ENCODE measurements at regions not wholly inside any gene's neighbourhood (a gene's known extent, or its start where the extent isn't known, plus 50 kb on each side); places are given as distances from the start of the nearest gene placed in this dataset.

DNA sequence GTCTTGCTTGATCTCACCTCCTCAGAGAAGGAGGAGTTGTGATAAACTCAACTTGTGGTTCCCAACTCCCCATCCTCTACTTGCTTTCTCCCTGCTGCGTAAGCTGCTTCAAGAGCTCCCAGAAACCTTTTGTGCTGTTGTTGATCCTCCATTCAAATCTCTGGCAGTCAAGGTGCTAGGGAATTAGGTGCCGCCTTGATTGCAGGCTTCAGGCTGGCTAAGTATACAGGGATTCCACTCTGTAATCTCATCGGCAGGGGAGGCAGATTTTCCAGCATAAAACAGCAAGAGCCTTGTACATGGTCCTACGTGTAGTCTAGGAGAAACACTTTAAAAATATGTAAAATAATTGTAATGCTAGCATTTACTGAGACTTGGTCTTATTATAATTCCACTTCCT, 116.2 kb upstream of the DDX18 start:
- Mint-ChIP-seq H3K4me3 (no peak overlapping the region), H3K9me3 (no peaks in the 10 kb centered on the region), H3K36me3 (ENCODE audit: low read depth) (no peaks in the 10 kb centered on the region), H3K4me1 (no peaks in the 10 kb centered on the region), H3K27me3 (no peaks in the 10 kb centered on the region), H3K27ac (no peak overlapping the region)
- DNase-seq: no peak
- intact Hi-C loops (cut with micrococcal nuclease): no loop called here

DNA sequence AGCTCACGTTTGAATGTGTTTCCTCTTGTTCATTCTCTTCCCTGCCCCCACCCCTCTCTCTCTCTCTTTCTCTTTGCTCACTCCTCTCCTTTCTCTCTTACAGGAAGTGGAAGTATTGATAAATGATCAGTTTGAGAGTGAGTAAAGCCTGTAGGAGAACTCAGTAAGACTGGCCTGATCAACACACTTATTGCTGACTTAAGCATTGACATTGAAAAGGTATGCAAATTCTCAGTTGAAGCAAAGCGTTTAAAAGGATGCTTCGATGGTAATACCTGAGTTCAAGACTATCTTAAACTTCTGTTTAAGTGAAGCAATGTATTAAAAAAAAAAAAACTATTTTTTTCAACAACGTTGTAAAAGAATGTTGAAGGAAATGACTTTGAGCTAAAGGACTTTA, 115.7 kb upstream of the DDX18 start:
- intact Hi-C loops (cut with micrococcal nuclease): no loop called here
- no peaks in the 10 kb centered on the region for H3K4me1 Mint-ChIP-seq

DNA sequence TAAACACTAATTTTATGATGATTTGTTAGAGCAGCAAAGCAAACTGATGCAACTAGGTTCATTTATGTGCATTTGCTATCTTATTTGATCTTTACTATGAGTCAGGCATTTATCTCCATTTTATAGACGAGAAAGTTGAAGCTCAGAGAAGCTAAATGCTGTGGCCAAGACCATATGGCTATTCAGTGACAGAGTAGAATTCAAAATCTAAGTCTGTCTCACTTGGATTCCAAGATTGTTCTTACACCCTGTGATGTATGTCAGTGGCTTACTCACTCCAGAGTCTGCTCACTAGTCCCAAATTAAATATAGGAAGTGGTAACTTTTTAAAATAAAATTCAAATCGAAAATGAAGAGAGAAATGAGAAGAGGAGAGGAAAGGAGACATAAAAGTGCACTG, 114.0 kb upstream of the DDX18 start:
- no peak overlapping the region for H3K27ac Mint-ChIP-seq
- DNase-seq: no peak
- no peaks in the 10 kb centered on the region for H3K36me3 Mint-ChIP-seq (ENCODE audit: low read depth)
- no peaks in the 10 kb centered on the region for H3K27me3 Mint-ChIP-seq
- intact Hi-C loops (cut with micrococcal nuclease): no loop called here
- H3K4me1 Mint-ChIP-seq: no peaks in the 10 kb centered on the region
- H3K4me3 Mint-ChIP-seq: no peak overlapping the region
- H3K9me3 Mint-ChIP-seq: no peaks in the 10 kb centered on the region

More for the DNA sequence above, 115.7 kb upstream of the DDX18 start:
- DNase-seq: no peak
- Mint-ChIP-seq H3K4me3 (no peak overlapping the region), H3K36me3 (ENCODE audit: low read depth) (no peaks in the 10 kb centered on the region), H3K9me3 (no peaks in the 10 kb centered on the region), H3K27me3 (no peaks in the 10 kb centered on the region), H3K27ac (no peak overlapping the region)

DNA sequence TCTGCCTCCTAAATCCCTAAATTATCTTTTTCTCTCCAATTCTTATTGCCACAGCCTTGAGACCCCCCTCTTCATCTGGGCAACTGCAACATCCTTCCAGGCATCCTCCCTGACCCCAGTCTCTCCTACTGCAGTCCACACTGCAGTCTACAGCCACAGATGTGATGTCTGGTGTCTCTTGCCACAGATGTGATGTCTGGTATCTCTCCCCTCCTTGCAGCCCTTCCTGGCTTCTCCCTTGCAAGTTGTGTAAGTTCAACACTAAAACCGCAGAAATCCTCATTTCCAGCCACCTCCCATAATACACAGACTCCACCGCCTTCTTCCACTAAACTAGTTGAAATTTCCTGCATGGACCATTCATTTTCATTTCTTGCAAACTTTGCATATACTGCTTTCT, 113.1 kb upstream of the DDX18 start:
- Mint-ChIP-seq H3K4me3 (no peak overlapping the region), H3K36me3 (ENCODE audit: low read depth) (no peaks in the 10 kb centered on the region), H3K27ac (no peak overlapping the region), H3K27me3 (no peaks in the 10 kb centered on the region), H3K4me1 (no peaks in the 10 kb centered on the region), H3K9me3 (no peaks in the 10 kb centered on the region)
- intact Hi-C loops (cut with micrococcal nuclease): no loop called here
- DNase-seq: no peak

DNA sequence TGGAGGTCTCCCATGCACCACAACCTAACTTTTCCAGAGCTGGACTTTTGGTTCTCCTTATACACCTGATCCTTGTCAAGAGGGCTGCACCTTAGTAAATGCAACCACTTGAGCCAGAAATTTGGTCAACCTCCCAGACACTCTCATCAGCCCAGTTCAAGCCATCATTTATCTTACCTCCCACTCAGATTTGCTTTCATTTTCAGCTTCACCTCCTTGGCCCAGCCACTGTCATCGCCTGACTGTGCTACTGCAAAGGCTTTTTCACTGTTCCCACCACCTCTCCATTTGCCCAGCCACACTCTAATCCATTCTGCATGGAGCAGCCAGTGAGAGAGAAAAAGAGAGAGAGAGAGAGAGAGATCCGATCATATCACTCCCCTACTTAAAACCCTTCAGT, 112.4 kb upstream of the DDX18 start:
- Mint-ChIP-seq H3K36me3 (ENCODE audit: low read depth) (no peaks in the 10 kb centered on the region), H3K4me3 (no peak overlapping the region), H3K27ac (no peak overlapping the region), H3K9me3 (no peaks in the 10 kb centered on the region), H3K27me3 (no peaks in the 10 kb centered on the region), H3K4me1 (no peaks in the 10 kb centered on the region)
- intact Hi-C loops (cut with micrococcal nuclease): no loop called here
- DNase-seq: no peak

DNA sequence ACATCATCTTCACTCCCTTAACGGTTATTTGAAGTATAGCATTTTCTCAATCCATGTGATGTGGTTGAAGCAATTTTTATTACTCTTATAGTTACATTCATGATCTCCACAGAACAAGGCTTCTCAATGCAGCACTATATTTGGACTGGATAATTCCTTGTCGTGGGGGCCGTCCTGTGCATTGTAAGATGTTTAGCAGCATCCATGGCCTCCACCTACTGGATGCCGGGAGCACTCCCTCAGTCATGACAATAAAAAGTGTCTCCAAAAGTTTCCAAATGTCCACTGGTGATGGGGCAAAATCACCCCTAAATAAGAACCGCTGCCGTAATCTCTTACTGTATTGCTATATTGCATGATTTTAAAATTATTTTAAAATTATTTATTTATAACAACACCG, 110.6 kb upstream of the DDX18 start:
- no peak for DNase-seq
- no peaks in the 10 kb centered on the region for H3K36me3 Mint-ChIP-seq (ENCODE audit: low read depth)
- H3K4me1 Mint-ChIP-seq: no peaks in the 10 kb centered on the region
- intact Hi-C loops (cut with micrococcal nuclease): no loop called here
- H3K4me3 Mint-ChIP-seq: no peak overlapping the region
- no peak overlapping the region for H3K27ac Mint-ChIP-seq
- no peaks in the 10 kb centered on the region for H3K27me3 Mint-ChIP-seq
- no peaks in the 10 kb centered on the region for H3K9me3 Mint-ChIP-seq

DNA sequence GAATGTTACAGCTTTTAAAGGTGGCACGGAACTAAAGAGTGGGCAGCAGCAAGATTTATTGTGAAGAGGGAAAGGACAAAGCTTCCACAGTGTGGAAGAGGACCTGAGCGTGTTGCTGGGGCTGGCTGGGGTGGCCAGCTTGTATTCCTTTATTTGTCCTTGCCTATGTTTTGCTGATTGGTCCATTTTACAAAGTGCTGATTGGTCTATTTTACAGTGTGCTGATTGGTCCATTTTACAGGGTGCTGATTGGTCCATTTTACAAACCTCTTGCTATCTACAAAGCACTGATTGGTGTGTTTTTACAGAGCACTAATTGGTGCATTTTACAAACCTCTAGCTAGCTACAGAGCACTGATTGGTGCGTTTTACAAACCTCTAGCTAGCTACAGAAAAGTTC, 109.7 kb upstream of the DDX18 start:
- no peaks in the 10 kb centered on the region for H3K9me3 Mint-ChIP-seq
- no peaks in the 10 kb centered on the region for H3K27me3 Mint-ChIP-seq
- intact Hi-C loops (cut with micrococcal nuclease): no loop called here
- H3K4me3 Mint-ChIP-seq: no peak overlapping the region
- H3K27ac Mint-ChIP-seq: no peak overlapping the region
- no peak for DNase-seq
- no peaks in the 10 kb centered on the region for H3K4me1 Mint-ChIP-seq
- no peaks in the 10 kb centered on the region for H3K36me3 Mint-ChIP-seq (ENCODE audit: low read depth)

DNA sequence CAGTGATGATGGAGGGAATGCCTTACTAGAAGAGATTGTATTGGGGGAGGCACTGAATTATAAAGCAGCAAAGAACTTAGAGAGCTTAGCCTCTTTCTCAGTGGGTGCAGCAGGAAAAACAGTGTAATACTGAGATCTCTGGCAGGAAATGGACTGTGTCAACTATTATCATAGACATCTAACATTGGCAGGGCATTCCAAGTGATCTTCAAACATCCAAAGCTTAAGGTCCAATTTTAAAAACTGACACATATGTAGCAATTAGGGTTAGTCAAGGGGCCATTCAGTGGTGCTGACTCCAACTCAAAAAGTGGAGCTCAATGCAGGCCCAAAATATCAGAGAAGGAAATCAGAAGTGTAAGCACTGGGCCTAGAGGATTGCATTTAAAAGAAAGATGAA, 106.6 kb upstream of the DDX18 start:
- H3K27ac Mint-ChIP-seq: no peak overlapping the region
- no peak overlapping the region for H3K4me3 Mint-ChIP-seq
- H3K27me3 Mint-ChIP-seq: no peaks in the 10 kb centered on the region
- intact Hi-C loops (cut with micrococcal nuclease): no loop called here
- no peaks in the 10 kb centered on the region for H3K36me3 Mint-ChIP-seq (ENCODE audit: low read depth)
- no peaks in the 10 kb centered on the region for H3K9me3 Mint-ChIP-seq
- H3K4me1 Mint-ChIP-seq: no peaks in the 10 kb centered on the region
- no peak for DNase-seq

DNA sequence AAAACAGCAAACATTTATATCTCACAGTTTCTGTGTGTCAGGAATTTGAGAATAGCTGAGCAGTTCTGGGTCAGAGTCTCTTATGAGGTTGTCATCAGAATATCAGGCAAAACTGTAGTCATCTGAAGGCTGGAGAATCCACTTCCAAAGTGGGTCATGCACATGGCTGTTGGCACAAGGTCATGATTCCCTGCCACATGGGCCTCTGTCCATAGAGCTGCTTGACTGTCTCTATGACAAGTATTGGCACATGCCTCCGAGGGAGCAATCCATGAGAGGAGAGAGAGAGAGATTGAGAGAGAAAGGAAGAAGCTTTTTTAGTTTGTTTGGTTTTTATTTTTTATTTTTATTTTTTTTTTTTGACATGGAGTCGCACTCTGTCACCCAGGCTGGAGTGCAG, 101.8 kb upstream of the DDX18 start:
- DNase-seq: no peak
- Mint-ChIP-seq H3K27ac (no peak overlapping the region), H3K4me1 (no peaks in the 10 kb centered on the region), H3K9me3 (no peaks in the 10 kb centered on the region), H3K36me3 (ENCODE audit: low read depth) (no peaks in the 10 kb centered on the region), H3K4me3 (no peak overlapping the region), H3K27me3 (no peaks in the 10 kb centered on the region)
- intact Hi-C loops (cut with micrococcal nuclease): no loop called here

DNA sequence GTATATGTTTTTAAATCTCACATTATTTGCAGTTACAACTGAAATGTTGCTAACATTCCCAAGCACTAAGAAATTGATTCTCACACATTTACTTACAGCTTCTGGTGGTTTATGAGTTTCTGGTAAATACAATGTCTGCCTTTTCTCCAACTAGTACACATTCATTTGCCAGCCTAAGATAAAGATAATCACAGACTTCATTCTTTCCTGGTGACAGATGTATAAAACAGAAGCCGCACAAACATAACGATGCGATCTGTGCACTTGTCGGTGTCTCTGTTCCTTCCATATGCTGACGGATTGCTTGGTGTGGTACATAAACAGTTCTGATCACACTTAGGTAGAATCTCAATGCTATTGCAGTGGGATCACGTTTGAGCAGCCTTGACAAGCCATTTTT, 100.4 kb upstream of the DDX18 start:
- H3K9me3 Mint-ChIP-seq: no peaks in the 10 kb centered on the region
- H3K27me3 Mint-ChIP-seq: no peaks in the 10 kb centered on the region
- intact Hi-C loops (cut with micrococcal nuclease): no loop called here
- no peaks in the 10 kb centered on the region for H3K4me1 Mint-ChIP-seq
- no peaks in the 10 kb centered on the region for H3K36me3 Mint-ChIP-seq (ENCODE audit: low read depth)
- no peak overlapping the region for H3K4me3 Mint-ChIP-seq
- no peak overlapping the region for H3K27ac Mint-ChIP-seq
- DNase-seq: no peak

DNA sequence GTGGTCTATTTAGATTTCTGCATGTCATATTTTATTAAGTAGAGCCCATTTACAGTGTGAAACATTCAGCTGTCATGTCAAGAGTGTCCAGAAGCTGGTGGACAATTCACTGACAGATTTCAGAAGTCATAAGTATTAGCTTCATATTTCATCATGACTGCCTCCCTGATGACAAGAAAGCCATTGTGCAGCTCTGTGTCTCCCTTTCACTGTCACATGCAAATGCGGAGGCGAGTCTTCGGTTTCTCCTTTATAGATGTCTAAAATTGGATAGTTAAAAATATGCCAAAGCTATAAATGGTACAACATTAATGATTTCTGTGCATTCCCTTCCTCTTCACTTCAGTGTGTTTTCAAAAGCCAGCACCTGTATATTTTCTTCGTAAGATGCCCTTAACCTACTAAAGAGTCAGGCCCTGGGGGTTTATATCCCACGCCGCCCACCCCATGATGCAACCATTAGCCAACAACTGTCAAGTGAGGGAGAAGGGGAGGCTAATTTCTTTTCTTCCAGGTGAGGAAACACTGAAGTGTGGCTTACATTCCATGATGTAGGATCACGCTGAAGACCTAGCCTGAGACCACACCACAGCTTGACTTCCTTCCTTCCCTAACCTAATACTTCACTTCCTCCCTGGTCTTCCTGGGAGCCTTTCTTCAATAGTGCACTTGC, 99.6 kb upstream of the DDX18 start:
- Mint-ChIP-seq H3K27me3 (no peaks in the 10 kb centered on the region), H3K27ac (no peak overlapping the region), H3K4me3 (no peak overlapping the region), H3K4me1 (no peaks in the 10 kb centered on the region), H3K36me3 (ENCODE audit: low read depth) (no peaks in the 10 kb centered on the region), H3K9me3 (no peaks in the 10 kb centered on the region)
- intact Hi-C loops (cut with micrococcal nuclease): no loop called here
- no peak for DNase-seq

DNA sequence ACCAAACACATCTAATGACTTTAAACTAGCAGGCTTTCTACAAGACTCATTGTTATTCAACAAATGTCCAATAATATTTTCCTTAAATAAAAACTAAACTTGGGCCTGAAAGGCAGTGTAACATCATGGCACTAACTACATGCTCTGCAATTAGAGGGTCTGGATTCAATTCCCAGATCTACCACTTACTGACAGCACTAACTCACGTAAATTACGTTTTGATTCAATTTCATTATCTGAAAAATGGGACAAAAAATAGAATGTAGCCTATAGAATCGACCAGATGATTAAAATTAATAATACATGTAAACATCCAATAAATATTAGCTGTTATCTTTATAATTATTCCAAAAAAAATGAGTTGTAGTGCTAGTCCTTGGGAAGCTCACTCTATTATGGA, 98.0 kb upstream of the DDX18 start:
- no peaks in the 10 kb centered on the region for H3K27me3 Mint-ChIP-seq
- no peak overlapping the region for H3K4me3 Mint-ChIP-seq
- intact Hi-C loops (cut with micrococcal nuclease): no loop called here
- no peaks in the 10 kb centered on the region for H3K9me3 Mint-ChIP-seq
- no peak for DNase-seq
- no peaks in the 10 kb centered on the region for H3K4me1 Mint-ChIP-seq
- H3K27ac Mint-ChIP-seq: no peak overlapping the region
- no peaks in the 10 kb centered on the region for H3K36me3 Mint-ChIP-seq (ENCODE audit: low read depth)

DNA sequence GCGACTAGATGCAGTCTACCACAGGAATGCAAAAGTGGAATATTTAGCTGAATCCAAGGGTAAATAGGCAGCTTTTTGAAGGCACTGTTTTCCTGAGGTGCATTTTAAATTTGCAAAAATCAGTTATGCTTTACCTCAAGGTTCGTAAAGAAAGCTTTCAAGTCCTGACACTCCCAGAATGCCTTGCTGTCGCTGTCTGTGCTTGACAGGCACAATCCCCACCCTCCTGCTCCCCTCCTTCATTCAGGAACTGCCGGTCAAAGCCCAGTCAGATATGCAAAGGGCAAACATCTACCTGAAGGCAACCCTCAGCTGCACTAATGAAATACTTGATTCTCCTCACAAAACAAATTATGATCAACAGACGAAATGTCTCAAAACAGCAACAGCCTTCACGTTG, 97.4 kb upstream of the DDX18 start:
- no peaks in the 10 kb centered on the region for H3K36me3 Mint-ChIP-seq (ENCODE audit: low read depth)
- H3K27ac Mint-ChIP-seq: no peak overlapping the region
- H3K27me3 Mint-ChIP-seq: no peaks in the 10 kb centered on the region
- intact Hi-C loops (cut with micrococcal nuclease): no loop called here
- no peaks in the 10 kb centered on the region for H3K4me1 Mint-ChIP-seq
- H3K4me3 Mint-ChIP-seq: no peak overlapping the region
- no peaks in the 10 kb centered on the region for H3K9me3 Mint-ChIP-seq
- DNase-seq: no peak

DNA sequence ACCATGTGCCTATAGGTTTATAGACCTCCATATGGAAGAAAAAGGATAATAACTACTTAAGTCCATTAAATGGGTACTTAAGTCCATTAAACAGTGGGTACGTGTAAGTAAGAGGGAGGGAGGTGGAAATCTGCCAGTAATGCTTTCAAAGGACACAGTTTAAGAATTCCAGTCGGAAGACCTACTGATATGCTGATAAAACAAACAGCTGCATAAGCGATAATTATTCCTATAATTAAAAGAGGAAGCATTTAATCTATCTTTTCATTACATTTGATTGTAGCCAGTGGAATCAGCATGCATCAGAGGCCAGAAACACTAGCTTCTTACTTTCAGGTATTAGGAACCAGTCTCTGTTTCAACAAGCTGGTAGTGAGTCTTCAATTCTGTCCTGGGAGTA, 96.4 kb upstream of the DDX18 start:
- Mint-ChIP-seq H3K27me3 (no peaks in the 10 kb centered on the region), H3K36me3 (ENCODE audit: low read depth) (no peaks in the 10 kb centered on the region), H3K4me1 (peaks cover 3% of the 10 kb centered on the region), H3K27ac (no peak overlapping the region), H3K9me3 (no peaks in the 10 kb centered on the region), H3K4me3 (no peak overlapping the region)
- no peak for DNase-seq
- intact Hi-C loops (cut with micrococcal nuclease): no loop called here

DNA sequence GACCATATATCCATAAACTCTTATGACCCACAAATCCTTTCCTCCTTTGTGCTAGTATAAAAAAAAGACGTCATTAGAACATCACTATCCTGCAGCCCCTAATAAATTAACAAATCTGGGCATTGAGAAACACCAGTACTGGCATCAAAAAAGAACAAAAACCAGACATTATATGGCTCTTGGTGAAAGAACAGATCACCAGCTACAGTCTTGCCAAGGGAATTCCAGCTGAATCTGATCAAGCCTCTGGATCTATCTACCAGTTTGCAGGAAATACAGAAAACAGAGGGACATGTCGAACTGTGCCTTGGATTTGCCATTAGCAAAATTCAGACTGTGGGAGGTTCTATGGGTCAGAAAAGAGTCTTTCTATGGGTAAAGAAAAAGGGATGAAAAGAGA, 93.7 kb upstream of the DDX18 start:
- DNase-seq: no peak
- no peaks in the 10 kb centered on the region for H3K27me3 Mint-ChIP-seq
- H3K4me3 Mint-ChIP-seq: no peak overlapping the region
- H3K36me3 Mint-ChIP-seq (ENCODE audit: low read depth): no peaks in the 10 kb centered on the region
- peaks cover 3% of the 10 kb centered on the region for H3K4me1 Mint-ChIP-seq
- intact Hi-C loops (cut with micrococcal nuclease): no loop called here
- no peaks in the 10 kb centered on the region for H3K9me3 Mint-ChIP-seq
- H3K27ac Mint-ChIP-seq: no peak overlapping the region

Measured in activated CD4-positive, alpha-beta T cell treated with anti-CD3 and anti-CD28 coated beads, Interleukin-2, amount 10 ng/mL, durations not matched to agents 24 days and 14 days (primary cell).